H1 (cell line): ENCODE measurements at regions not wholly inside any gene's neighbourhood (a gene's known extent, or its start where the extent isn't known, plus 50 kb on each side); places are given as distances from the start of the nearest gene placed in this dataset.

Experiments used
- EP300 ChIP-seq, 2 experiments: IDR thresholded peaks; 1 replicate in 1 of 2; 2 replicates in 1 of 2; pipeline ENCODE4 v1.6.1; 2011 to 2012; ENCODE audit warnings: low read depth in 2 of 2, low read length in 2 of 2, mild to moderate bottlenecking in 2 of 2, borderline replicate concordance in 1 of 2, inconsistent platforms in 1 of 2, moderate library complexity in 1 of 2
- SRF ChIP-seq: IDR thresholded peaks from 2 replicates; pipeline ENCODE4 v1.6.1; 2011; ENCODE audit warnings: mild to moderate bottlenecking, low read depth, low read length, moderate library complexity

GRCh38 chr10:3464760-3465405 is 292.3 kb upstream of the PITRM1 start (continued):
- TF ChIP-seq SRF = no peak
- TF ChIP-seq EP300 (IDR thresholded peaks at IDR 0.05; ENCODE audit: borderline replicate concordance in 1 of 2, low read depth in 2 of 2, low read length in 2 of 2) = no peak
